Parathyroid adenoma (tissue), 2 donors: ENCODE measurements at regions not wholly inside any gene's neighbourhood (a gene's known extent, or its start where the extent isn't known, plus 50 kb on each side); places are given as distances from the start of the nearest gene placed in this dataset.

ENCODE experiments used
- H2AFZ ChIP-seq: fragments of 300-600 bp; sonication (generic); one replicate; pipeline ENCODE4 v1.7.0; 2017; ENCODE audit warnings: antibody characterized with exemption, mild to moderate bottlenecking
- H3K27ac ChIP-seq: fragments of 300-600 bp; sonication (generic); one replicate; pipeline ENCODE4 v1.7.0; 2017
- H3K27me3 ChIP-seq: fragments of 300-600 bp; sonication (generic); one replicate; pipeline ENCODE4 v1.7.0; 2017; ENCODE audit warnings: low read length; ENCODE audit not compliant: control insufficient read depth, insufficient read depth
- H3K36me3 ChIP-seq: fragments of 300-600 bp; sonication (generic); one replicate; pipeline ENCODE4 v1.7.0; 2017; ENCODE audit warnings: low read length; ENCODE audit not compliant: control insufficient read depth, insufficient read depth
- H3K4me1 ChIP-seq: fragments of 300-600 bp; sonication (generic); one replicate; pipeline ENCODE4 v1.7.0; 2017; ENCODE audit warnings: control low read depth
- H3K4me2 ChIP-seq: fragments of 300-600 bp; sonication (generic); one replicate; pipeline ENCODE4 v1.7.0; 2017; ENCODE audit warnings: low read length
- H3K4me3 ChIP-seq: fragments of 300-600 bp; sonication (generic); one replicate; pipeline ENCODE4 v1.7.0; 2017; ENCODE audit warnings: low read depth, low read length
- H3K79me2 ChIP-seq: fragments of 300-600 bp; sonication (generic); one replicate; pipeline ENCODE4 v1.7.0; 2017; ENCODE audit warnings: control low read depth
- H3K9ac ChIP-seq: fragments of 300-600 bp; sonication (generic); one replicate; pipeline ENCODE4 v1.7.0; 2017; ENCODE audit warnings: mild to moderate bottlenecking
- H3K9me3 ChIP-seq: fragments of 300-600 bp; sonication (generic); one replicate; pipeline ENCODE4 v1.7.0; 2017; ENCODE audit warnings: low read length; ENCODE audit not compliant: control insufficient read depth
- CTCF ChIP-seq: fragments of 300-600 bp; sonication (generic); IDR thresholded peaks from one replicate; pipeline ENCODE4 v1.7.0; 2017; ENCODE audit warnings: antibody characterized with exemption, mild to moderate bottlenecking
- donor health status: primary hyperparathyroidism.

- H3K4me1 ChIP-seq, result no peaks in the 10 kb centered on the region
- no peak overlapping the region for H3K9ac ChIP-seq
- no peaks in the 10 kb centered on the region for H3K9me3 ChIP-seq
- TF ChIP-seq CTCF, result no peak
- H3K27me3 ChIP-seq, result no peaks in the 10 kb centered on the region
- H3K4me2 ChIP-seq, result no peak overlapping the region
- no peaks in the 10 kb centered on the region for H3K79me2 ChIP-seq
- H3K4me3 ChIP-seq, result no peak overlapping the region
- no peaks in the 10 kb centered on the region for H3K36me3 ChIP-seq
- no peak overlapping the region for H2AFZ ChIP-seq
- no peak overlapping the region for H3K27ac ChIP-seq
Observed at GRCh38 chr13:50225193-50226155, 210.2 kb downstream of the KCNRG start.

- Histone ChIP-seq H3K9ac (no peak overlapping the region), H3K9me3 (no peaks in the 10 kb centered on the region), H3K36me3 (no peaks in the 10 kb centered on the region), H3K27me3 (no peaks in the 10 kb centered on the region), H3K79me2 (no peaks in the 10 kb centered on the region), H3K4me1 (no peaks in the 10 kb centered on the region), H2AFZ (no peak overlapping the region), H3K4me3 (no peak overlapping the region), H3K27ac (no peak overlapping the region), H3K4me2 (no peak overlapping the region)
- no peak for TF ChIP-seq CTCF
Observed at GRCh38 chr13:50226515-50227155, 211.4 kb downstream of the KCNRG start.

- TF ChIP-seq CTCF, result no peak
- no peaks in the 10 kb centered on the region for H3K4me1 ChIP-seq
- no peaks in the 10 kb centered on the region for H3K27me3 ChIP-seq
- H3K27ac ChIP-seq, result no peak overlapping the region
- H3K4me3 ChIP-seq, result no peak overlapping the region
- no peak overlapping the region for H2AFZ ChIP-seq
- no peaks in the 10 kb centered on the region for H3K9me3 ChIP-seq
- no peak overlapping the region for H3K4me2 ChIP-seq
- H3K79me2 ChIP-seq, result no peaks in the 10 kb centered on the region
- no peak overlapping the region for H3K9ac ChIP-seq
- H3K36me3 ChIP-seq, result no peaks in the 10 kb centered on the region
Observed at GRCh38 chr13:50227361-50227760, 212.1 kb downstream of the KCNRG start.

GRCh38 chr13:50228527-50228926 lies 213.3 kb downstream of the KCNRG start:
- no peak overlapping the region for H2AFZ ChIP-seq
- H3K27ac ChIP-seq, result no peak overlapping the region
- no peaks in the 10 kb centered on the region for H3K79me2 ChIP-seq
- H3K4me3 ChIP-seq, result no peak overlapping the region
- no peak overlapping the region for H3K9ac ChIP-seq
- H3K4me1 ChIP-seq, result no peaks in the 10 kb centered on the region
- no peak for TF ChIP-seq CTCF
- H3K9me3 ChIP-seq, result no peaks in the 10 kb centered on the region
- H3K4me2 ChIP-seq, result no peak overlapping the region
- H3K27me3 ChIP-seq, result no peaks in the 10 kb centered on the region
- H3K36me3 ChIP-seq, result no peaks in the 10 kb centered on the region
